Endothelial cell (in vitro differentiated cells): ENCODE measurements at regions not wholly inside any gene's neighbourhood (a gene's known extent, or its start where the extent isn't known, plus 50 kb on each side); places are given as distances from the start of the nearest gene placed in this dataset.
A peak's percentile ranks its signal among the peaks of the same experiment; 100 is the strongest.

Experiments used
- DNase-seq: peaks from one replicate; pipeline ENCODE4 v3.0.0; 2021; ENCODE audit warnings: low spot score
- H3K27ac Mint-ChIP-seq: one replicate; pipeline ENCODE4 v1.8.0; 2021; ENCODE audit warnings: mixed read lengths, inconsistent platforms; ENCODE audit not compliant: unreplicated experiment
- H3K27me3 Mint-ChIP-seq: one replicate; pipeline ENCODE4 v1.8.0; 2021; ENCODE audit warnings: mild to moderate bottlenecking, moderate library complexity, mixed read lengths, inconsistent platforms; ENCODE audit not compliant: unreplicated experiment
- H3K36me3 Mint-ChIP-seq: one replicate; pipeline ENCODE4 v1.8.0; 2021; ENCODE audit warnings: mild to moderate bottlenecking, low read depth, mixed read lengths, inconsistent platforms; ENCODE audit not compliant: unreplicated experiment
- H3K4me1 Mint-ChIP-seq: one replicate; pipeline ENCODE4 v1.8.0; 2021; ENCODE audit warnings: mild to moderate bottlenecking, mixed read lengths, inconsistent platforms; ENCODE audit not compliant: unreplicated experiment
- H3K4me3 Mint-ChIP-seq: one replicate; pipeline ENCODE4 v1.8.0; 2021; ENCODE audit warnings: mild to moderate bottlenecking, mixed read lengths, inconsistent platforms; ENCODE audit not compliant: unreplicated experiment
- H3K9me3 Mint-ChIP-seq: one replicate; pipeline ENCODE4 v1.8.0; 2021; ENCODE audit warnings: mixed read lengths, inconsistent platforms; ENCODE audit not compliant: unreplicated experiment
- CTCF ChIP-seq: fragments of 200-600 bp; sonication (generic); IDR thresholded peaks from one replicate; pipeline ENCODE4 v1.5.0; 2021; ENCODE audit warnings: antibody characterized with exemption; ENCODE audit not compliant: unreplicated experiment

- Mint-ChIP-seq H3K27me3 (peaks cover 12% of the 10 kb centered on the region), H3K27ac (no peak overlapping the region), H3K4me1 (no peaks in the 10 kb centered on the region), H3K9me3 (no peaks in the 10 kb centered on the region), H3K36me3 (peaks cover 60% of the 10 kb centered on the region), H3K4me3 (peak overlapping the region; percentile 6)
- no peak for DNase-seq
- TF ChIP-seq CTCF: no peak
Observed at GRCh38 chr1:232432313-232432712, 197.6 kb downstream of the SIPA1L2 start.

- H3K9me3 Mint-ChIP-seq: no peaks in the 10 kb centered on the region
- peak overlapping the region; percentile 10 for H3K4me3 Mint-ChIP-seq
- H3K36me3 Mint-ChIP-seq: peaks cover 63% of the 10 kb centered on the region
- no peak for DNase-seq
- no peaks in the 10 kb centered on the region for H3K4me1 Mint-ChIP-seq
- no peak overlapping the region for H3K27ac Mint-ChIP-seq
- peaks cover 12% of the 10 kb centered on the region for H3K27me3 Mint-ChIP-seq
- no peak for TF ChIP-seq CTCF
Observed at GRCh38 chr1:232431748-232432147, 198.2 kb downstream of the SIPA1L2 start.

GRCh38 chr1:232431326-232431725 lies 198.6 kb downstream of the SIPA1L2 start:
- no peak for TF ChIP-seq CTCF
- H3K4me1 Mint-ChIP-seq: no peaks in the 10 kb centered on the region
- DNase-seq: no peak
- H3K27me3 Mint-ChIP-seq: peaks cover 12% of the 10 kb centered on the region
- no peak overlapping the region for H3K27ac Mint-ChIP-seq
- H3K36me3 Mint-ChIP-seq: peaks cover 61% of the 10 kb centered on the region
- H3K9me3 Mint-ChIP-seq: no peaks in the 10 kb centered on the region
- peak overlapping the region; percentile 10 for H3K4me3 Mint-ChIP-seq

GRCh38 chr1:232430467-232430866 lies 199.5 kb downstream of the SIPA1L2 start:
- no peak overlapping the region for H3K27ac Mint-ChIP-seq

More at GRCh38 chr1:232430467-232430866, 199.5 kb downstream of the SIPA1L2 start:
- Mint-ChIP-seq H3K4me1 (no peaks in the 10 kb centered on the region), H3K27me3 (peaks cover 7% of the 10 kb centered on the region), H3K9me3 (no peaks in the 10 kb centered on the region), H3K36me3 (peaks cover 53% of the 10 kb centered on the region), H3K4me3 (no peak overlapping the region)
- no peak for DNase-seq
- no peak for TF ChIP-seq CTCF
